ENCODE measurements at regions not wholly inside any gene's neighbourhood (a gene's known extent, or its start where the extent isn't known, plus 50 kb on each side); places are given as distances from the start of the nearest gene placed in this dataset.

GRCh38 chr16:60989592-60989991, 1046.6 kb downstream of the CDH8 start:
- ATAC-seq (no peak), DNase-seq (ENCODE audit: low read depth, low spot score) (no peak)
- H3K36me3 ChIP-seq (ENCODE audit: control insufficient read depth, insufficient read depth, low read length): no peaks in the 10 kb centered on the region
- POLR2A ChIA-PET: no interaction called here
- intact Hi-C loops (cut with micrococcal nuclease; ENCODE audit: unreplicated experiment): no loop called here
- no peaks in the 10 kb centered on the region for H3K27me3 ChIP-seq (ENCODE audit: control insufficient read depth, insufficient read depth, low read length)
- H3K27ac ChIP-seq (ENCODE audit: low read length): no peak overlapping the region
- no peak for TF ChIP-seq POLR2AphosphoS5 (IDR thresholded peaks at IDR 0.05; ENCODE audit: low read depth, low read length)
- no peak for TF ChIP-seq SIN3A (IDR thresholded peaks at IDR 0.05; ENCODE audit: borderline replicate concordance, insufficient read depth, low read depth, low read length)
- TF ChIP-seq CTCF (IDR thresholded peaks at IDR 0.05): no peak
- TF ChIP-seq REST (IDR thresholded peaks at IDR 0.05; ENCODE audit: insufficient read depth in 1 of 2, low read depth in 2 of 2, low read length in 1 of 2): no peak
- no peak for TF ChIP-seq TCF7L2 (IDR thresholded peaks at IDR 0.05; ENCODE audit: low read depth, low read length)
- no peaks in the 10 kb centered on the region for H3K9me3 ChIP-seq (ENCODE audit: control insufficient read depth, insufficient read depth, low read depth, low read length)
- CTCF ChIA-PET: no interaction called here
- BruUV-seq (replicated peaks): no TSS peak
- no peak overlapping the region for H3K4me3 ChIP-seq (ENCODE audit: low read depth in 2 of 2, low read length in 2 of 2)
- no peaks in the 10 kb centered on the region for H3K4me1 ChIP-seq (ENCODE audit: control insufficient read depth, insufficient read depth, low read length)
- in situ Hi-C loops (cut with HindIII; ENCODE audit: low pct_unique_long_range_greater_than_20kb, low sequenced_read_pairs): no loop called here

- BruUV-seq (replicated peaks): no TSS peak
- POLR2A ChIA-PET: no interaction called here
- H3K4me1 ChIP-seq (ENCODE audit: control insufficient read depth, insufficient read depth, low read length): no peaks in the 10 kb centered on the region
- no peak overlapping the region for H3K27ac ChIP-seq (ENCODE audit: low read length)
- no peak for DNase-seq (ENCODE audit: low read depth, low spot score)
- CTCF ChIA-PET: no interaction called here
- no peak for ATAC-seq
- in situ Hi-C loops (cut with HindIII; ENCODE audit: low pct_unique_long_range_greater_than_20kb, low sequenced_read_pairs) (no loop called here), intact Hi-C loops (cut with micrococcal nuclease; ENCODE audit: unreplicated experiment) (no loop called here)
- no peak for TF ChIP-seq CTCF (IDR thresholded peaks at IDR 0.05)
- TF ChIP-seq TCF7L2 (IDR thresholded peaks at IDR 0.05; ENCODE audit: low read depth, low read length): no peak
- TF ChIP-seq REST (IDR thresholded peaks at IDR 0.05; ENCODE audit: insufficient read depth in 1 of 2, low read depth in 2 of 2, low read length in 1 of 2): no peak
- no peak for TF ChIP-seq POLR2AphosphoS5 (IDR thresholded peaks at IDR 0.05; ENCODE audit: low read depth, low read length)
- TF ChIP-seq SIN3A (IDR thresholded peaks at IDR 0.05; ENCODE audit: borderline replicate concordance, insufficient read depth, low read depth, low read length): no peak
- no peaks in the 10 kb centered on the region for H3K27me3 ChIP-seq (ENCODE audit: control insufficient read depth, insufficient read depth, low read length)
- H3K4me3 ChIP-seq (ENCODE audit: low read depth in 2 of 2, low read length in 2 of 2): no peak overlapping the region
- no peaks in the 10 kb centered on the region for H3K9me3 ChIP-seq (ENCODE audit: control insufficient read depth, insufficient read depth, low read depth, low read length)
- no peaks in the 10 kb centered on the region for H3K36me3 ChIP-seq (ENCODE audit: control insufficient read depth, insufficient read depth, low read length)
Observed at GRCh38 chr16:60979119-60979518, 1057.1 kb downstream of the CDH8 start.

Data from Panc1 (cell line).